ENCODE measurements at regions not wholly inside any gene's neighbourhood (a gene's known extent, or its start where the extent isn't known, plus 50 kb on each side); places are given as distances from the start of the nearest gene placed in this dataset.

DNA sequence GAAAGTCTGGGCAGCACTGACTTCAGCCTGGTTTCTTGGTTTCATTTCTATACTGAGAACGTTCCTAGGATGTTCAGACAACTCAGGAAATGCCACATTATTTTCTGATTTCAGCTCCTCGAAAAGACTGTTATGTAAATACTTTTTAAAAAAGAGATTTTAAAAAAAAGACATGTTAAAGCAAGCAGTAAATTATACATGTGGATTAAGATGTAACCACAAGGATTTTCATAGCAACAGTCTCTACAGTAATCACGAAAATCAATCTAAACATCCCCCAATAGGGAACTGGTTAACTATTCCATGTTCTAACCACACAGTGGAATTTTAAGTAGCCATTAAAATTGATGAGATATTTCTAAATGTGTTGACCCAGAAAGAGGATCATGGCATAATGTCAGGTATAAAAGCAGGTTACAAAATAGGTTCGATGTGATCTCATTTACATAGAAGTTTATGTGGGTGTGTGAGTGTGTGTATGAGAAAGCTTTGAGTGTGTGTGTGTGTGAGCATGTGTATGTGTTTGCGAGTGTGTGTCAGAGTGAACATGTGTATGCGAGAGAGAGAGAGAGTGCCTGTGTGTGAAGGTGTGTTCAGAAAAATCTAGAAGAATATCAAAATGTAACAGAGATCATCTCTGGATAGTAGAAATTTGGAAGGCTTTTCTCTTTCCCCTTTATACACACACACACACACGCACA is 63.0 kb upstream of the ERCC4 start:
- Histone ChIP-seq H3K27ac (replicated peaks) (no peak overlapping the region), H3K4me3 (no peak overlapping the region), H3K27me3 (ENCODE audit: low read depth) (peaks cover 58% of the 10 kb centered on the region), H3K4me1 (no peaks in the 10 kb centered on the region), H3K36me3 (no peaks in the 10 kb centered on the region), H3K9me3 (replicated peaks) (no peaks in the 10 kb centered on the region)
- TF ChIP-seq, protein P1, sequence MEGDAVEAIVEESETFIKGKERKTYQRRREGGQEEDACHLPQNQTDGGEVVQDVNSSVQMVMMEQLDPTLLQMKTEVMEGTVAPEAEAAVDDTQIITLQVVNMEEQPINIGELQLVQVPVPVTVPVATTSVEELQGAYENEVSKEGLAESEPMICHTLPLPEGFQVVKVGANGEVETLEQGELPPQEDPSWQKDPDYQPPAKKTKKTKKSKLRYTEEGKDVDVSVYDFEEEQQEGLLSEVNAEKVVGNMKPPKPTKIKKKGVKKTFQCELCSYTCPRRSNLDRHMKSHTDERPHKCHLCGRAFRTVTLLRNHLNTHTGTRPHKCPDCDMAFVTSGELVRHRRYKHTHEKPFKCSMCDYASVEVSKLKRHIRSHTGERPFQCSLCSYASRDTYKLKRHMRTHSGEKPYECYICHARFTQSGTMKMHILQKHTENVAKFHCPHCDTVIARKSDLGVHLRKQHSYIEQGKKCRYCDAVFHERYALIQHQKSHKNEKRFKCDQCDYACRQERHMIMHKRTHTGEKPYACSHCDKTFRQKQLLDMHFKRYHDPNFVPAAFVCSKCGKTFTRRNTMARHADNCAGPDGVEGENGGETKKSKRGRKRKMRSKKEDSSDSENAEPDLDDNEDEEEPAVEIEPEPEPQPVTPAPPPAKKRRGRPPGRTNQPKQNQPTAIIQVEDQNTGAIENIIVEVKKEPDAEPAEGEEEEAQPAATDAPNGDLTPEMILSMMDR (IDR thresholded peaks at IDR 0.05; ENCODE audit: borderline replicate concordance), result no peak
- intact Hi-C loops (cut with micrococcal nuclease), result no loop called here
- DNase-seq, result no peak

GRCh38 chr16:13858873-13859580 is 60.9 kb upstream of the ERCC4 start:
- TF ChIP-seq, protein P1 (IDR thresholded peaks at IDR 0.05; ENCODE audit: borderline replicate concordance), result no peak
- no peaks in the 10 kb centered on the region for H3K36me3 ChIP-seq
- intact Hi-C loops (cut with micrococcal nuclease), result no loop called here
- H3K9me3 ChIP-seq (replicated peaks), result peaks cover 9% of the 10 kb centered on the region
- peaks cover 48% of the 10 kb centered on the region for H3K27me3 ChIP-seq (ENCODE audit: low read depth)
- no peak for DNase-seq
- no peaks in the 10 kb centered on the region for H3K4me1 ChIP-seq
- no peak overlapping the region for H3K4me3 ChIP-seq
- no peak overlapping the region for H3K27ac ChIP-seq (replicated peaks)

DNA sequence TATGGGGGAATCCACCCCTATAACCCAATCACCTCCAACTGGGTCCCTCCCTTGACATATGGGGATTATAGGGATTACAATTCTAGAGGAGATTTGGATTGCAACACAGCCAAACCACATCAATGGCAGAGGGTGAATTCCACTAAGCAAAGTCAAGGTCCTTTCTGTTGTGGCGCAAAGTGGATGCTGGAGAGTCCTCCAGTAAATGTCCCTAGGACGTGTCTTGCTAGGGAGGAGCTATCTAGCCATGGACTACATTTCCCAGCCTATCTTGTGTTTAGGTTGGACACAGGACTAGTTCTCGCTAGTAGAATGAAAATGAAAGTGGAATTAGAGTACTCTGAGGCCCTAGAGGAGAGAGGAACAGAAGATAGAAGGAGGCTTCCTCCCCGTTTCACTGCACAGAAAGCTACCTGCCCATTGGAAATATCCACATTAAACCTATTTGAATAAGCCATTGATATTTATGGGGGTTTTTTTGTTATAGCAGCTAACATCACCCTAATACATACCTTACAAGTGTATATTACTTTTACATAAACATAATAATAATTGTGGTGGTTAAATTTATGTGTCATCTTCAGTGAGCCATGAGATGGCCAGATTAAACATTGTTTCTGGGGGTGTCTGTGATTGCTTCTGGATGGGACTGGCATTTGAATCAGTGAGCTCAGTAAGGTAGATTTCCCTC is 56.7 kb upstream of the ERCC4 start:
- intact Hi-C loops (cut with micrococcal nuclease), result no loop called here
- DNase-seq, result no peak
- TF ChIP-seq, protein P1 (IDR thresholded peaks at IDR 0.05; ENCODE audit: borderline replicate concordance), result no peak
- no peaks in the 10 kb centered on the region for H3K36me3 ChIP-seq
- H3K27ac ChIP-seq (replicated peaks), result no peak overlapping the region
- H3K27me3 ChIP-seq (ENCODE audit: low read depth), result peaks cover 24% of the 10 kb centered on the region
- H3K4me1 ChIP-seq, result no peaks in the 10 kb centered on the region
- H3K4me3 ChIP-seq, result no peak overlapping the region
- H3K9me3 ChIP-seq (replicated peaks), result peaks cover 9% of the 10 kb centered on the region

- no peak overlapping the region for H3K4me3 ChIP-seq
- no peaks in the 10 kb centered on the region for H3K36me3 ChIP-seq
- TF ChIP-seq, protein P1 (IDR thresholded peaks at IDR 0.05; ENCODE audit: borderline replicate concordance), result no peak
- intact Hi-C loops (cut with micrococcal nuclease), result no loop called here
- peaks cover 11% of the 10 kb centered on the region for H3K27me3 ChIP-seq (ENCODE audit: low read depth)
- no peak overlapping the region for H3K27ac ChIP-seq (replicated peaks)
- peaks cover 9% of the 10 kb centered on the region for H3K9me3 ChIP-seq (replicated peaks)
- DNase-seq, result no peak
- H3K4me1 ChIP-seq, result no peaks in the 10 kb centered on the region
Measured at GRCh38 chr16:13864689-13865088, 55.3 kb upstream of the ERCC4 start.

DNA sequence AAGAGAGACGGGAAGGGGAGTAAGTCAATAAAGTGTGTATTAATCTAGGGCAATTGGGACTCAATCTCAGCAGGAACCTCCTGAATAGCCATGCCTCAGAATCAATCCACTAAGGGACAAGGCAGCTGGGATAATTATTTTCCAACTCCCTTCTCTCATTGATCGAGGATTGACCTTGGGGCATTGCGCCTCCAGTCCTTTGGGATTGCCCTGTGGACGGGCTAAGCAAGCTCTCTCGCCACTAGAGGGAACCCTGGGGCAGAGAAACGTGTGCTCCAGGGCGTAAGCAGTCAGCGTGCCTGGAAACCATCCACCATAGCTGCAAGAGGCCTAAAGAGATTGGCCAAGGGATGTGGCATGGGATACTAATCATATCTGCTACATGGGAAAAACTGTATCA is 53.9 kb upstream of the ERCC4 start:
- intact Hi-C loops (cut with micrococcal nuclease), result no loop called here

More for the DNA sequence above, 53.9 kb upstream of the ERCC4 start:
- Histone ChIP-seq H3K9me3 (replicated peaks) (peaks cover 9% of the 10 kb centered on the region), H3K4me3 (no peak overlapping the region), H3K27me3 (ENCODE audit: low read depth) (no peaks in the 10 kb centered on the region), H3K4me1 (no peaks in the 10 kb centered on the region), H3K27ac (replicated peaks) (no peak overlapping the region), H3K36me3 (no peaks in the 10 kb centered on the region)
- DNase-seq, result peak; percentile 56
- TF ChIP-seq, protein P1 (IDR thresholded peaks at IDR 0.05; ENCODE audit: borderline replicate concordance), result peak; percentile 79
